Astrocyte (in vitro differentiated cells and primary cell): ENCODE measurements at regions not wholly inside any gene's neighbourhood (a gene's known extent, or its start where the extent isn't known, plus 50 kb on each side); places are given as distances from the start of the nearest gene placed in this dataset.

Source experiments
- DNase-seq: peaks from one replicate; pipeline ENCODE4 v3.0.0-alpha.2; 2010; ENCODE audit warnings: low read depth
- FAIRE-seq: peaks from 2 replicates; lab custom pipeline; 2011; peaks lifted over from hg19 to GRCh38; lab: Jason Lieb, UNC
- H2AFZ ChIP-seq: 2 replicates; pipeline ENCODE4 v1.6.0; 2012; ENCODE audit warnings: low read depth, low read length, inconsistent platforms
- H3K27ac ChIP-seq: 2 replicates; pipeline ENCODE4 v1.5.1; 2011; ENCODE audit warnings: low read depth, low read length, inconsistent platforms
- H3K27me3 ChIP-seq: 2 replicates; pipeline ENCODE4 v1.6.0; 2011; ENCODE audit warnings: low read length, inconsistent platforms; ENCODE audit not compliant: insufficient read depth
- H3K36me3 ChIP-seq: 2 replicates; pipeline ENCODE4 v1.5.1; 2011; ENCODE audit warnings: low read length, inconsistent platforms; ENCODE audit not compliant: insufficient read depth
- H3K4me1 ChIP-seq: 2 replicates; pipeline ENCODE4 v1.5.1; 2011; ENCODE audit warnings: low read length, inconsistent platforms; ENCODE audit not compliant: insufficient read depth
- H3K4me2 ChIP-seq: 2 replicates; pipeline ENCODE4 v1.6.0; 2012; ENCODE audit warnings: low read length, inconsistent platforms
- H3K4me3 ChIP-seq: 2 replicates; pipeline ENCODE4 v1.5.1; 2011; ENCODE audit warnings: low read depth, mild to moderate bottlenecking, low read length, inconsistent platforms; ENCODE audit not compliant: insufficient read depth
- H3K79me2 ChIP-seq: 2 replicates; pipeline ENCODE4 v1.6.0; 2012; ENCODE audit warnings: mild to moderate bottlenecking, low read length, inconsistent platforms; ENCODE audit not compliant: insufficient read depth
- H3K9ac ChIP-seq: 2 replicates; pipeline ENCODE4 v1.6.0; 2012; ENCODE audit warnings: mild to moderate bottlenecking, low read length, inconsistent platforms
- H3K9me3 ChIP-seq: 2 replicates; pipeline ENCODE4 v1.5.1; 2012; ENCODE audit warnings: low read depth, mild to moderate bottlenecking, low read length, inconsistent platforms; ENCODE audit not compliant: insufficient read depth
- H4K20me1 ChIP-seq: 2 replicates; pipeline ENCODE4 v1.6.0; 2012; ENCODE audit warnings: low read length, inconsistent platforms; ENCODE audit not compliant: insufficient read depth
- H3K27ac Mint-ChIP-seq: one replicate; pipeline ENCODE4 v1.8.0; 2021; ENCODE audit warnings: mild to moderate bottlenecking, mixed read lengths; ENCODE audit not compliant: unreplicated experiment
- H3K27me3 Mint-ChIP-seq: one replicate; pipeline ENCODE4 v1.8.0; 2021; ENCODE audit warnings: low read depth, mixed read lengths; ENCODE audit not compliant: unreplicated experiment
- H3K36me3 Mint-ChIP-seq: one replicate; pipeline ENCODE4 v1.8.0; 2021; ENCODE audit warnings: low read depth, mixed read lengths; ENCODE audit not compliant: unreplicated experiment
- H3K4me1 Mint-ChIP-seq: one replicate; pipeline ENCODE4 v1.8.0; 2021; ENCODE audit warnings: low read depth, mixed read lengths; ENCODE audit not compliant: unreplicated experiment
- H3K4me3 Mint-ChIP-seq: one replicate; pipeline ENCODE4 v1.8.0; 2021; ENCODE audit warnings: mild to moderate bottlenecking, moderate library complexity, mixed read lengths; ENCODE audit not compliant: unreplicated experiment
- H3K9me3 Mint-ChIP-seq: one replicate; pipeline ENCODE4 v1.8.0; 2021; ENCODE audit warnings: mild to moderate bottlenecking, mixed read lengths; ENCODE audit not compliant: unreplicated experiment
- CTCF ChIP-seq: IDR thresholded peaks from 2 replicates; pipeline ENCODE4 v1.5.1; 2011; ENCODE audit warnings: low read depth, mild to moderate bottlenecking, inconsistent platforms, low read length, moderate library complexity; ENCODE audit not compliant: insufficient read depth
- EZH2 ChIP-seq: IDR thresholded peaks from 2 replicates; pipeline ENCODE4 v1.6.1; 2012; ENCODE audit warnings: mild to moderate bottlenecking, low read length, inconsistent platforms; ENCODE audit not compliant: insufficient read depth

- no peak overlapping the region for H3K4me2 ChIP-seq
- FAIRE-seq (no peak), DNase-seq (no peak)
- no peaks in the 10 kb centered on the region for H4K20me1 ChIP-seq
- no peaks in the 10 kb centered on the region for H3K27me3 ChIP-seq
- Mint-ChIP-seq H3K36me3 (no peaks in the 10 kb centered on the region), H3K9me3 (peaks cover 5% of the 10 kb centered on the region), H3K27ac (no peak overlapping the region), H3K27me3 (no peaks in the 10 kb centered on the region), H3K4me1 (no peaks in the 10 kb centered on the region), H3K4me3 (no peak overlapping the region)
- no peaks in the 10 kb centered on the region for H3K36me3 ChIP-seq
- H3K9me3 ChIP-seq, result no peaks in the 10 kb centered on the region
- TF ChIP-seq CTCF, result no peak
- H3K4me3 ChIP-seq, result no peak overlapping the region
- no peak overlapping the region for H3K27ac ChIP-seq
- H3K4me1 ChIP-seq, result no peaks in the 10 kb centered on the region
- H3K9ac ChIP-seq, result no peak overlapping the region
- H2AFZ ChIP-seq, result no peak overlapping the region
- no peaks in the 10 kb centered on the region for H3K79me2 ChIP-seq
These were observed 610.4 kb upstream of the BOD1L1 start for GRCh38 chr4:14237911-14238310.

GRCh38 chr4:14241574-14241973 lies 614.0 kb upstream of the BOD1L1 start:
- Histone ChIP-seq H3K79me2 (no peaks in the 10 kb centered on the region), H3K27ac (no peak overlapping the region), H3K27me3 (no peaks in the 10 kb centered on the region), H3K4me1 (no peaks in the 10 kb centered on the region), H3K9me3 (no peaks in the 10 kb centered on the region), H3K4me2 (no peak overlapping the region), H4K20me1 (no peaks in the 10 kb centered on the region), H3K4me3 (no peak overlapping the region), H3K36me3 (no peaks in the 10 kb centered on the region), H2AFZ (no peak overlapping the region), H3K9ac (no peak overlapping the region)
- DNase-seq (no peak), FAIRE-seq (no peak)
- no peaks in the 10 kb centered on the region for H3K27me3 Mint-ChIP-seq
- no peaks in the 10 kb centered on the region for H3K36me3 Mint-ChIP-seq
- H3K27ac Mint-ChIP-seq, result no peak overlapping the region
- H3K4me3 Mint-ChIP-seq, result no peak overlapping the region
- TF ChIP-seq EZH2 (no peak), CTCF (no peak)
- no peaks in the 10 kb centered on the region for H3K4me1 Mint-ChIP-seq
- peaks cover 2% of the 10 kb centered on the region for H3K9me3 Mint-ChIP-seq

GRCh38 chr4:14247767-14248166 lies 620.2 kb upstream of the BOD1L1 start:
- Histone ChIP-seq H3K4me3 (no peak overlapping the region), H3K79me2 (no peaks in the 10 kb centered on the region), H3K4me1 (no peaks in the 10 kb centered on the region), H4K20me1 (no peaks in the 10 kb centered on the region), H3K27ac (no peak overlapping the region), H3K36me3 (no peaks in the 10 kb centered on the region), H2AFZ (no peak overlapping the region), H3K9ac (no peak overlapping the region), H3K9me3 (no peaks in the 10 kb centered on the region), H3K27me3 (no peaks in the 10 kb centered on the region), H3K4me2 (no peak overlapping the region)
- DNase-seq (no peak), FAIRE-seq (no peak)
- H3K4me1 Mint-ChIP-seq, result no peaks in the 10 kb centered on the region
- H3K27ac Mint-ChIP-seq, result no peak overlapping the region
- H3K36me3 Mint-ChIP-seq, result no peaks in the 10 kb centered on the region
- H3K4me3 Mint-ChIP-seq, result no peak overlapping the region
- no peak for TF ChIP-seq CTCF
- no peak for TF ChIP-seq EZH2
- no peaks in the 10 kb centered on the region for H3K9me3 Mint-ChIP-seq
- no peaks in the 10 kb centered on the region for H3K27me3 Mint-ChIP-seq
